ENCODE measurements at regions not wholly inside any gene's neighbourhood (a gene's known extent, or its start where the extent isn't known, plus 50 kb on each side); places are given as distances from the start of the nearest gene placed in this dataset.

GRCh38 chr5:82356808-82357671, 78.9 kb upstream of the RPS23 start:
- Histone ChIP-seq H3K27me3 (ENCODE audit: control insufficient read depth in 2 of 2, insufficient read depth in 2 of 2, low read length in 2 of 2) (no peaks in the 10 kb centered on the region), H3K4me3 (peak overlapping the region; percentile 14), H3K79me2 (ENCODE audit: control insufficient read depth, insufficient read depth, low read length) (no peaks in the 10 kb centered on the region), H3K4me2 (ENCODE audit: insufficient read depth, low read length) (peak overlapping the region; percentile 66), H3K27ac (ENCODE audit: extremely low read depth, low read depth, low read length) (peak overlapping the region; percentile 81), H3K9me1 (ENCODE audit: control insufficient read depth, insufficient read depth, low read length) (no peaks in the 10 kb centered on the region), H3K4me1 (replicated peaks in 1 of 2; ENCODE audit: control insufficient read depth in 2 of 2, insufficient read depth in 2 of 2, low read length in 2 of 2) (peaks cover 0 to 23% of the 10 kb centered on the region in 2 experiments; a peak in 4 of 5 replicates), H4K20me1 (replicated peaks; ENCODE audit: control insufficient read depth, insufficient read depth, low read length) (no peaks in the 10 kb centered on the region), H3K9ac (ENCODE audit: insufficient read depth in 1 of 2, low read depth in 2 of 2, low read length in 2 of 2) (peak overlapping the region in 1 of 2 experiments; percentile 46; a peak in 2 of 4 replicates), H3K9me3 (replicated peaks; ENCODE audit: control insufficient read depth, insufficient read depth, low read depth, low read length) (no peaks in the 10 kb centered on the region), H3K36me3 (ENCODE audit: control insufficient read depth, insufficient read depth, low read length) (no peaks in the 10 kb centered on the region), H2AFZ (ENCODE audit: low read depth, low read length) (peak overlapping the region; percentile 82)
- POLR2A ChIA-PET = interaction anchor here (0.6 to 2.5 kb wide), 5 partner anchors 10 to 1159 kb away, joined by 3 to 13 read pairs (median 3); no protein-coding TSS in a partner anchor
- CTCF ChIA-PET (ENCODE audit: low intra/inter-chr PET ratio) = no interaction called here
- 6% methylated on average over 14 of the region's 14 CpGs for WGBS (ENCODE audit: insufficient coverage, low coverage, missing lambda C conversion rate)
- in situ Hi-C loops (cut with MboI) (loop anchor here (5.0 to 25.0 kb wide), 4 partner anchors 280 to 1200 kb away; partner anchors contain the start of gene VCAN), intact Hi-C loops (cut with micrococcal nuclease) (loop anchor here (1.0 to 10.0 kb wide), 2 partner anchors 32 to 138 kb away; no protein-coding TSS in a partner anchor)
- FAIRE-seq (peak; percentile 97), ATAC-seq (peak; percentile 97), DNase-seq (ENCODE audit: extremely low read depth in 1 of 4, low spot score in 3 of 4) (peak; percentile 75 to 92 (median 82))
- no TSS peak for BruUV-seq (replicated peaks)
- peak; percentile 87 for TF ChIP-seq EP300 (IDR thresholded peaks at IDR 0.05; ENCODE audit: low read length)
- TF ChIP-seq KDM2B (CRISPR knock-in tag; IDR thresholded peaks at IDR 0.05) = no peak
- TF ChIP-seq GTF2F1 (IDR thresholded peaks at IDR 0.05; ENCODE audit: low read depth, low read length) = 0 out of 2 replicates have a peak, but pooled peaks have one; percentile 50
- peak; percentile 17; the same call in 1 of the 2 replicates for TF ChIP-seq C11orf30 (IDR thresholded peaks at IDR 0.05; ENCODE audit: low read depth)
- TF ChIP-seq SMC3 (conservative IDR thresholded peaks at IDR 0.05; ENCODE audit: insufficient read depth, low read depth, low read length) = 0 out of 2 replicates have a peak, but pooled peaks have one; percentile 31
- TF ChIP-seq ZNF431 (CRISPR knock-in tag; IDR thresholded peaks at IDR 0.05) = 0 out of 2 replicates have a peak, but pooled peaks have one; percentile 50
- 0 out of 2 replicates have a peak, but pooled peaks have one; percentile 18 for TF ChIP-seq E2F5 (CRISPR knock-in tag; IDR thresholded peaks at IDR 0.05)
- peak; percentile 73 for TF ChIP-seq NFIC (IDR thresholded peaks at IDR 0.05)
- peak in 1 of 2 experiments; percentile 21; a peak in 2 of 4 replicates for TF ChIP-seq RAD21 (CRISPR knock-in tag; conservative IDR thresholded peaks at IDR 0.05 in 1 of 2, IDR thresholded peaks at IDR 0.05 in 1 of 2)
- TF ChIP-seq CBX3 (IDR thresholded peaks at IDR 0.05; ENCODE audit: borderline replicate concordance in 1 of 2, low read length in 2 of 2) = peak in 1 of 2 experiments; percentile 85; a peak in 2 of 3 replicates
- 0 out of 2 replicates have a peak, but pooled peaks have one; percentile 5 for TF ChIP-seq BHLHE40 (IDR thresholded peaks at IDR 0.05; ENCODE audit: low read length)
- TF ChIP-seq MAFF (IDR thresholded peaks at IDR 0.05; ENCODE audit: low read length) = peak; percentile 38; the same call in 1 of the 2 replicates
- peak; percentile 66 for TF ChIP-seq PKNOX1 (IDR thresholded peaks at IDR 0.05)
- TF ChIP-seq, protein P1, sequence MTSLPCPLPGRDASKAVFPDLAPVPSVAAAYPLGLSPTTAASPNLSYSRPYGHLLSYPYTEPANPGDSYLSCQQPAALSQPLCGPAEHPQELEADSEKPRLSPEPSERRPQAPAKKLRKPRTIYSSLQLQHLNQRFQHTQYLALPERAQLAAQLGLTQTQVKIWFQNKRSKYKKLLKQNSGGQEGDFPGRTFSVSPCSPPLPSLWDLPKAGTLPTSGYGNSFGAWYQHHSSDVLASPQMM (CRISPR knock-in tag; IDR thresholded peaks at IDR 0.05) = no peak
- no peak for TF ChIP-seq NCOA4 (IDR thresholded peaks at IDR 0.05; ENCODE audit: partially characterized antibody)
- TF ChIP-seq GATA2 (CRISPR knock-in tag; IDR thresholded peaks at IDR 0.05) = peak; percentile 79
- 0 out of 2 replicates have a peak, but pooled peaks have one; percentile 14 for TF ChIP-seq POLR2G (IDR thresholded peaks at IDR 0.05; ENCODE audit: low read depth, low read length)
- peak; percentile 66 for TF ChIP-seq NFRKB (IDR thresholded peaks at IDR 0.05; ENCODE audit: low read depth)
- peak; percentile 60; the same call in 1 of the 2 replicates for TF ChIP-seq MYC (IDR thresholded peaks at IDR 0.05; ENCODE audit: low read depth, low read length)
- no peak for TF ChIP-seq MYC (CRISPR knock-in tag; IDR thresholded peaks at IDR 0.05; ENCODE audit: borderline replicate concordance, low read depth)
